ENCODE measurements at regions not wholly inside any gene's neighbourhood (a gene's known extent, or its start where the extent isn't known, plus 50 kb on each side); places are given as distances from the start of the nearest gene placed in this dataset.

DNA sequence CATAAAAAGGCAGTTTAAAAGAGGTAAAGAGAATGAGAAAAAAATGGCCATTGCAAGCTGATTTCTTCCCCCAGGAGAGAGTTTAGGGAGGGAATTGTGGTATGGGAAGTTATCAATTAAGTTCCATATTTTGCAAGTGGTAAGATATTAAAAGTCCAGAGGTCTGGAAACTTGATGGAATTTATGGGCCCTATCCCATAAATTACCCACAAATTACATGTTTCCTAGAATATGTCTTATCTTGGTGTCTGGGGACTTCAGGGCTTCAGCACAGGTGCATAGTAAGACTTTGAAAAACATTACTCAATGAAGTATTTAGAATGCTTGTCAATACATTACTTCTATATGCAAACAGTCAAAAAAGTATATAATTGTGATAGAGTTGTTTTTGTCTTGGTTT lies 614.9 kb upstream of the LRRC4C start:
- Histone ChIP-seq H3K36me3 (ENCODE audit: control insufficient read depth, insufficient read depth, low read length) (no peaks in the 10 kb centered on the region), H3K9me3 (ENCODE audit: control insufficient read depth, low read length) (no peaks in the 10 kb centered on the region), H3K27me3 (ENCODE audit: control insufficient read depth, insufficient read depth, low read length) (no peaks in the 10 kb centered on the region), H3K4me2 (ENCODE audit: low read length) (no peak overlapping the region), H3K9ac (no peak overlapping the region), H3K4me3 (ENCODE audit: low read depth, low read length) (no peak overlapping the region), H3K79me2 (no peaks in the 10 kb centered on the region), H3K27ac (no peak overlapping the region), H2AFZ (no peak overlapping the region), H3K4me1 (no peaks in the 10 kb centered on the region)
- TF ChIP-seq, protein P1, sequence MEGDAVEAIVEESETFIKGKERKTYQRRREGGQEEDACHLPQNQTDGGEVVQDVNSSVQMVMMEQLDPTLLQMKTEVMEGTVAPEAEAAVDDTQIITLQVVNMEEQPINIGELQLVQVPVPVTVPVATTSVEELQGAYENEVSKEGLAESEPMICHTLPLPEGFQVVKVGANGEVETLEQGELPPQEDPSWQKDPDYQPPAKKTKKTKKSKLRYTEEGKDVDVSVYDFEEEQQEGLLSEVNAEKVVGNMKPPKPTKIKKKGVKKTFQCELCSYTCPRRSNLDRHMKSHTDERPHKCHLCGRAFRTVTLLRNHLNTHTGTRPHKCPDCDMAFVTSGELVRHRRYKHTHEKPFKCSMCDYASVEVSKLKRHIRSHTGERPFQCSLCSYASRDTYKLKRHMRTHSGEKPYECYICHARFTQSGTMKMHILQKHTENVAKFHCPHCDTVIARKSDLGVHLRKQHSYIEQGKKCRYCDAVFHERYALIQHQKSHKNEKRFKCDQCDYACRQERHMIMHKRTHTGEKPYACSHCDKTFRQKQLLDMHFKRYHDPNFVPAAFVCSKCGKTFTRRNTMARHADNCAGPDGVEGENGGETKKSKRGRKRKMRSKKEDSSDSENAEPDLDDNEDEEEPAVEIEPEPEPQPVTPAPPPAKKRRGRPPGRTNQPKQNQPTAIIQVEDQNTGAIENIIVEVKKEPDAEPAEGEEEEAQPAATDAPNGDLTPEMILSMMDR (IDR thresholded peaks at IDR 0.05): no peak

DNA sequence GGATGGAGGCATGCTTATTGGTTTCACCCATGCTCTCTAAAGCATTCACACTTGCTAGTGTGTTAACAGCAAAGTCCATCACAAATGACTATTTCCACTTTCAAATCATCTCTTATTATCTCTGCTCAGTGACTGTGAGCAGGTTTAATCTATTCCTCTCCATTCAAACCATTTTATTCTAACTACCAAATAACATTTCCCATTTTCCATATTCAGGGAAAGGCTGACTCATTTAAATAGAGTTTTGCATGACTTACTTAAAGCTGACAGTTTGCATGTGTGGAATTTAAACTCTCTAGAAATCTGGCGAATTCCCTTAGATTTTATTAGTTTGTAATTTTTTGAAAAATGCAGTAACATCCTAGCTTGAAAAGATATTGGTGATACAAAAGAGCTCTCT lies 615.7 kb upstream of the LRRC4C start:
- Histone ChIP-seq H3K36me3 (ENCODE audit: control insufficient read depth, insufficient read depth, low read length) (no peaks in the 10 kb centered on the region), H3K27ac (no peak overlapping the region), H3K4me2 (ENCODE audit: low read length) (no peak overlapping the region), H3K79me2 (no peaks in the 10 kb centered on the region), H3K4me1 (no peaks in the 10 kb centered on the region), H3K4me3 (ENCODE audit: low read depth, low read length) (no peak overlapping the region), H3K9me3 (ENCODE audit: control insufficient read depth, low read length) (no peaks in the 10 kb centered on the region), H2AFZ (no peak overlapping the region), H3K27me3 (ENCODE audit: control insufficient read depth, insufficient read depth, low read length) (no peaks in the 10 kb centered on the region), H3K9ac (no peak overlapping the region)
- TF ChIP-seq, protein P1 (IDR thresholded peaks at IDR 0.05): no peak

DNA sequence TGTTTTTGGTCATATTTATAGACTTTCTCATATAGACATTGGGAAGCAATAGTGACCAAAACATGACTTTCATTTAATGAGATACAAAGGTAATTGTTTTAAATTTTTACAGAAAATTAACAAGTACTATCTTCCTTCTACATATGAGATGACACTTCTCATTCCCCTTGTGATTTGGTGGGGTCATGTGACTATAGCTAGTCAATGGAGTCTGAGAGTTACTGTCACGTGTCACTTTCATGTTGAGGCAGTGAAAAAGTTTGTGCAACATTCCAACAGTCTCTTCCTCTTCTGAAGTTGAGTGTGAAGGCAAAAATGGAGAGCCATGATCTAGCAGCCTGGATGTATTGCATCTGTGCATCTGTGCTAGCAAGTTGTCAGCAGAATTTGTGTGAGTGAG lies 618.3 kb upstream of the LRRC4C start:
- no peak overlapping the region for H2AFZ ChIP-seq
- H3K36me3 ChIP-seq (ENCODE audit: control insufficient read depth, insufficient read depth, low read length): no peaks in the 10 kb centered on the region
- no peaks in the 10 kb centered on the region for H3K79me2 ChIP-seq
- H3K9ac ChIP-seq: no peak overlapping the region
- H3K4me2 ChIP-seq (ENCODE audit: low read length): no peak overlapping the region
- H3K9me3 ChIP-seq (ENCODE audit: control insufficient read depth, low read length): no peaks in the 10 kb centered on the region
- H3K27ac ChIP-seq: no peak overlapping the region
- TF ChIP-seq, protein P1 (IDR thresholded peaks at IDR 0.05): no peak
- no peaks in the 10 kb centered on the region for H3K27me3 ChIP-seq (ENCODE audit: control insufficient read depth, insufficient read depth, low read length)
- H3K4me3 ChIP-seq (ENCODE audit: low read depth, low read length): no peak overlapping the region
- no peaks in the 10 kb centered on the region for H3K4me1 ChIP-seq

DNA sequence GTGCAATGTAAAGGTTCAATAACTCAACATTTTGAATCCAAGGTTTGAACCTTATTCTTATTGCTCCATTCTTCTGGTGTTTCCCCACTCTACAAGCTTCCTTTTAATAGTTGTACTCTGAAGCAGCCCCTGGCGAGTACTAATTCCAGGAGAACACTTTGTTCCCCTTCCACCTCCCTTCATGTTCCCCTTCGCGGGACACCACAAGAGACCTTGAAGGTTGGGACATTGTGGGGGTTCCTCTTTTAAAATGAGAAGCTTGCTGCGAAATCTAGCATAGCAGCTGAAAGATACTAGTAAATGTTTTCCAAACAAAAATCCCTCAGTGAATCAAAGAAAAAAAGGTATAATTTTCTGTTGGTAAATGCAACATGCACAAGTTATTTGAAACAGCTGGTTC lies 626.3 kb upstream of the LRRC4C start:
- no peak overlapping the region for H3K4me2 ChIP-seq (ENCODE audit: low read length)
- H3K27ac ChIP-seq: no peak overlapping the region
- H3K36me3 ChIP-seq (ENCODE audit: control insufficient read depth, insufficient read depth, low read length): no peaks in the 10 kb centered on the region
- H3K79me2 ChIP-seq: no peaks in the 10 kb centered on the region
- H2AFZ ChIP-seq: no peak overlapping the region
- TF ChIP-seq, protein P1 (IDR thresholded peaks at IDR 0.05): no peak
- no peaks in the 10 kb centered on the region for H3K27me3 ChIP-seq (ENCODE audit: control insufficient read depth, insufficient read depth, low read length)
- no peak overlapping the region for H3K4me3 ChIP-seq (ENCODE audit: low read depth, low read length)
- no peaks in the 10 kb centered on the region for H3K4me1 ChIP-seq
- no peaks in the 10 kb centered on the region for H3K9me3 ChIP-seq (ENCODE audit: control insufficient read depth, low read length)
- no peak overlapping the region for H3K9ac ChIP-seq

DNA sequence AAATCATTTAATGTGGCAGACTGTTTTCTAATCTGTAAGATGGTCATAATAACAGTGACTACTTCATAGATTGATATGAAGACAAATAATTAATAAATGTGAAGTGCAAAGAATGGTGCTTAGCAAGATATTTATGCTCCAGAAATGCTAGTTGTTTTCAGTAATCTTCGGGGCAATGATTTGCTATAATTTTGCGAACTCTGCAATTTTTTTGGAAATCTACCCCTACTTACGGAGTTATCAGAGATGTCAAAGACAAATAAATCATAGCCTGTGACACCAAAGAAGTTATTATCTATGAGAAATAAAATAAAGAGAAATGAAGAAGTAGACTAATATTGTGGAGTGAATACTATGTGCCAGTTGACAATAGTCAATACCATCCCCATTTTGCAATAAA lies 634.1 kb upstream of the LRRC4C start:
- no peaks in the 10 kb centered on the region for H3K4me1 ChIP-seq
- no peak overlapping the region for H3K4me2 ChIP-seq (ENCODE audit: low read length)
- no peak overlapping the region for H3K27ac ChIP-seq
- no peaks in the 10 kb centered on the region for H3K79me2 ChIP-seq
- H3K4me3 ChIP-seq (ENCODE audit: low read depth, low read length): no peak overlapping the region
- H3K27me3 ChIP-seq (ENCODE audit: control insufficient read depth, insufficient read depth, low read length): no peaks in the 10 kb centered on the region
- no peak overlapping the region for H2AFZ ChIP-seq
- TF ChIP-seq, protein P1 (IDR thresholded peaks at IDR 0.05): no peak
- H3K9me3 ChIP-seq (ENCODE audit: control insufficient read depth, low read length): no peaks in the 10 kb centered on the region
- no peaks in the 10 kb centered on the region for H3K36me3 ChIP-seq (ENCODE audit: control insufficient read depth, insufficient read depth, low read length)
- H3K9ac ChIP-seq: no peak overlapping the region

Measured in parathyroid adenoma (tissue), 2 donors.